ENCODE measurements at regions not wholly inside any gene's neighbourhood (a gene's known extent, or its start where the extent isn't known, plus 50 kb on each side); places are given as distances from the start of the nearest gene placed in this dataset.

- Histone ChIP-seq H3K27ac (no peak overlapping the region), H3K27me3 (replicated peaks) (no peaks in the 10 kb centered on the region), H3K36me3 (replicated peaks) (no peaks in the 10 kb centered on the region), H3K4me3 (ENCODE audit: low read depth, low read length) (no peak overlapping the region)
- in situ Hi-C loops (cut with HindIII; ENCODE audit: low pct_ligation_motif_present, low sequenced_read_pairs): no loop called here
- TF ChIP-seq CTCF (IDR thresholded peaks at IDR 0.05; ENCODE audit: low read depth, low read length, missing control alignments): no peak
- DNase-seq: no peak
These were observed 53.0 kb upstream of the PRMT8 start for GRCh38 chr12:3437986-3438385.

- DNase-seq: no peak
- Histone ChIP-seq H3K27ac (no peak overlapping the region), H3K4me3 (ENCODE audit: low read depth, low read length) (no peak overlapping the region), H3K36me3 (replicated peaks) (no peaks in the 10 kb centered on the region), H3K27me3 (replicated peaks) (no peaks in the 10 kb centered on the region)
- no peak for TF ChIP-seq CTCF (IDR thresholded peaks at IDR 0.05; ENCODE audit: low read depth, low read length, missing control alignments)
- in situ Hi-C loops (cut with HindIII; ENCODE audit: low pct_ligation_motif_present, low sequenced_read_pairs): no loop called here
These were observed 52.6 kb upstream of the PRMT8 start for GRCh38 chr12:3438401-3438800.
